Amniotic epithelial cell (primary cell): ENCODE measurements at regions not wholly inside any gene's neighbourhood (a gene's known extent, or its start where the extent isn't known, plus 50 kb on each side); places are given as distances from the start of the nearest gene placed in this dataset.
"Not testable (repeated sequence)": the region's sequence is repeated elsewhere in the genome, so short reads cannot be mapped to it uniquely, and the experiment has no call there.

Experiments
- DNase-seq: peaks from one replicate; pipeline ENCODE4 v3.0.0-alpha.2; 2010; ENCODE audit warnings: low read depth

GRCh38 chr3:127439621-127440020 lies 150.9 kb downstream of the TPRA1 start:
- DNase-seq = no peak

DNA sequence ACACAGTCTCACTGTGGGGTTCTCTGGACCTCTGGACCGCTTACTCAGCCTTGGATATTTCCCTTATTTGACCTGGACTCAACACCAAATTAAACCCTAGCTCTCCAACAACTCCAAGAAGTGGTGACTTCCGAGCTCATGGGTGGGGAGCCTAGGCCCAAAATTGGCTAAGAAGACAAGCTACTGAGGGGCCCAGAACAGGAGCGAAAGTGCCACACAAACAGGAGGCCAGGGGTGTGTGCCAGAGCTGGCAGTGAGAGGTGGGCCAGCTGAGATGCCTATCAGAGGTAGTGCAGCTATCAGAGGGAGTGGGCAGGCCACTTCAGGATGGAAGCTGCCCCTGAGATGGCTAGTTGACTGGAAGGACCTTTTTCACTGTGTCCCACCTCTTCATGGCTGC lies 151.1 kb upstream of the PRR20G start:
- no peak for DNase-seq

GRCh38 chr3:127438371-127438770 lies 150.5 kb upstream of the PRR20G start:
- DNase-seq = no peak

DNA sequence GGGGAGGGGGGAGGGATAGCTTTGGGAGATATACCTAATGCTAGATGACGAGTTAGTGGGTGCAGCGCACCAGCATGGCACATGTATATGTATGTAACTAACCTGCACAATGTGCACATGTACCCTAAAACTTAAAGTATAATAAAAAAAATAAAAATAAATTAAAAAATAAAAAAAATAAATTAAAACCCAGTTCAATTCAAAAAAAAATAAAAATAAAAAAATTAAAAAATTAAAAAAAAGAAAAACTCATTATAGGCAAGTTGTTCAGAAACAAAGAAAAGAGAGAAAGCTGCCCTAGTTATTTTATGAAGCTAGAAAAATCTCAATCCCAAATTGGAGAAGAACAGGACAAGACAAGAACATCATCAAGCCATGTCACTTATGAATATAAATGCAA lies 147.5 kb upstream of the PRR20G start:
- DNase-seq = not testable (repeated sequence)

DNA sequence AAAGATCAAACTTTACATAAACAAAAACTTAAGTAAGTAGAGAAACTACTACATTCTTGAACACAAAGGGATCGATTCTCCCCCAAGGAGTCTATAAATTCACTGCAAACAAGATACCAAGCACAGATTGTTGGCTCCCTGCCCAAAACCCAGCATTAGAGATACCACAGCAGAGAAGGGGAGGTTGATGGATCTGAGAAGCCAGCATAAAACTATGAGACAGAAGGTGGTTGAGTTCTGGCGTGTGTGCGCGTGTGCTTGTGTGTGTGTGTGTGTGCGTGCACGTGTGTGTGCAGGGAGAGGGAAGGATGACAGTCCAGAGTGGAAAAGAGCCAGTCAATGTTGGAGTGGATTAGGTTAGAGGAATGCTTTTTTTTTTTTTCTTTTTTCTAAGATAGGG lies 143.2 kb upstream of the PRR20G start:
- DNase-seq = peak; percentile 28

DNA sequence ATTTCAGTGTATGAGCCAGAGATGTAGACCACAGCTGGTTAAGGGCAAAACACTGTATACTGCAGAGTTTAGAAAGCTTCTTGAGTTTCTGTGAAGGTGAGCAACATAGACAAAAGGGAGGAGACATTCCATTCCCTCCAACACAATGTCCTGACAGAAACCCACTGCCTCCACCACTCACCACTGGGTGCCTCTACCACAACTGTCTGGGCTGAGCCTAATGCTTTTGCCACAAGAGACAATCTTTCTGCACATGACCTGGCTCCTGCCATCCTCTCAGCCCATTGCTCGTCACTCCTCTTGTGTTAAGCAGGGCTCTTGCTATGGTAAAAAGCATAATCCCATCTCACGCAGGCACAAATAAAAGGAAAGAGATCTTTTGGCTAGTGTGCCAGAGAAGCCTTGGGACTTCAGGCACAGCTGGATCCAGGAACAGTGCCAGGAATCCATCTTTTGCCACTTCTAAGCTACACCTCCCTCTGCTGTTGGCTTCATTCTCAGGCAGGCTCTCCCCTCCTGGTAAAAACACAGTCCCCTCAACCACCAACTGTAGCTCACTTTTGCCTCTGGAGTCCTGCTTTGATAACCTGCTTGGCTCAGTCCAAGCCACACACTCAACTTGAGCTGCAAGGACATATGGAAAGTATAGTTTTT lies 140.6 kb upstream of the PRR20G start:
- DNase-seq = no peak

DNA sequence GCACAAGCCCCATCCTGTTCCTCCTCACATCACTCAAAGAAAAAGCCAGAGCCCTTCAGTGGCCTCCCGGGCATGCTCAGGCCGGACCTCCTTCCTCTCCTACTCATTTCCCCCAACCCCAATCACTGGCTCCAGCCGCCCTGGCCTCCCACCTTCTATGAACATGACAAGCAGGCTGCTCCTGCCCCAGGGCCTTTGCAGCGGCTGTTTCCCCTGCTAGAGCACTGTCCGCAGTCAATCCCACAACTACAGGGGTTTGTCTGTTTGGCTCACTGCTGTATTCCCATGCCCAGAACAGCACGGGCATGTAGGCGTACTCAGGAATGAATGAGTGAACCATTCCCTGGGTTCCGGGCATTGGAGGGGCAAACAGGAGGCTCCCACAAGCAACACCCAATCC lies 139.8 kb upstream of the PRR20G start:
- DNase-seq = no peak

DNA sequence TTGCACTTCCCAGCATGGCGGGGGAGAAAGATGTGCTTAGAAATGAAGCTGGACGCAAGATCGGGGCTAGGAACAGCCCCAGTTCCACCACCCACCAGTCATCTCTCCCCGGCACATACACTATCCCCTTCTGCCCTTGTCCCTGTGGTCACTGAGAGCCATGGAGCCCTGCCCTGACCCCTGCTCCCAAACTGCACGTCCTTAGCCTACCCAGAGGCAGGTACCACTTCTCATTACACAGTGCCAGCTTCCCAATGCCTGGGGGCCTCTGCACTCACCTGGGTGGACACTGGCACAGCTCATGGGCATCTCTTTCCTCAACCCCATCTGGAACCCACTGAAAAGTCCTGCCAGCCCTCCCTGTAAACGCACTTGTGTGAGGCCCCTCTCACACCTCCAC lies 139.3 kb upstream of the PRR20G start:
- no peak for DNase-seq

DNA sequence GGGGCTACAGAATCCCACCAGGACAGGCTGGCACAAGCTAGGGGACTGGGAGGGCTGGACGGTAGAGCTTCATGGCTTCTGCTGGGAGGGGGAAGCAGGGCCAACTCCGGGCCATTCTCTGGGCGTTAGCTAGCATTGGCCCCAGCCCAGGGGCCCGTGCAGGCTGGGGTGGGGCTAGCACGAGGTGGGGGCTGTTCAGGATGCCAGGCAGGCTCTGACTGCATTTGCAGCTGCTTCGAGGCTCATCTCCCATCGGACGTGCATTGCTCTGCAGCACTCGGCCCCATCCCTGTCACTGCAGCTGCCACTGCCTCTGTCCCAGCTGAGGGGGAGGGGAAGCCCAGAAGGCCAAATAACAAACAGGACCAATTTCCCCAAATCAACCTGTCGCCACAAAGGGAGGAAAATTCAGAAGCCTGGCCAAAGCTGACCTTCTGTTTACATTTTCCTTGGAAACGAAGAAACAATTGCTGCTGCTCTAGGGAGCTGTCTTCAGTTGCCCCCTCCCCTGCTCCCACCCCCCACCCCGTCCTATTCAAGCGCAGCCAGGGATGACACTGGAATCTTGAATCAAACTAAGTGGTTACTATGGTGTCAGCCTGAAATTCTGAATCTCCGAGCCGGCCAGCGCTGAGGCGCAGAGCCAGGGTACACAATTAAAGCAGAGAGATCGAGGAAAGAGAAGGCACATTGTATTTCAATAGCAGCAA lies 138.8 kb upstream of the PRR20G start:
- no peak for DNase-seq

- no peak for DNase-seq
Measured at GRCh38 chr3:127425505-127426443, 137.9 kb upstream of the PRR20G start.

GRCh38 chr3:127424766-127425504 lies 137.1 kb upstream of the PRR20G start:
- no peak for DNase-seq

GRCh38 chr3:127423856-127424765 lies 136.3 kb upstream of the PRR20G start:
- DNase-seq = no peak

DNA sequence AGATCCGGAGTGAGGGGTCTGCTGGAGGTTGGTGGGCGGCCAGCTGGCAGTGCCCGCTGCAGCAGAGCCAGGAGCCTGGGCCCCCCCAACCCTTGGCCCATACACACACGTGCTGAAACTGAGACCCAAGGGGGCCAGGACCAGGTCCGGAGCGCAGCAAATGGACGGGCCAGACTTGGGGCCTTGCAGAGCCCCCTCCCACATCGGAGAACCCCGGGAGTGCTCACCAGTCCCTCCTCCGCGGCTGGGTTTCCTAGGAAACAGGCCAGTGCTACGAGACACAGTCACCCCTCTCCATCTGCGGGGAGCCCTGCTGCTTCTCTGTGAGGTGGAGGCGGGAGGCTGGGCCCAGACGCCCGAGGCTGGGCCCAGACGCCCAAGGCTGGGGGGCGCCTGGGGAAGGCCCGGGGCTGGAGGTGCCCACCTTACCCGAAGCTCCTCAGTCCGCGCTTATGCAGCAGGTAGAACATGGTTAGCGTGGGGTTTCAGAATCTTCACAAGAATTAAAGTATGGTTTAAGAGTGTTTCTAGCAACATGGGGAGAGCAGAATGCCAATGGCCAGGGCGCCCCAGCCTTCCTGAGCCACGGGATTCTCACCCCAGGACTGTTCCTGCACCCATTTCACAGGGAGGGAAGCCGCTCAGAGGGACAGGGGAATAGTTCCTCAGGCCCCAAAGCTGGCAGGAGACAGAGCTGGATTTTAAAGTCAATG lies 135.0 kb upstream of the PRR20G start:
- no peak for DNase-seq

- no peak for DNase-seq
Measured at GRCh38 chr3:127421943-127422662, 134.3 kb upstream of the PRR20G start.

DNA sequence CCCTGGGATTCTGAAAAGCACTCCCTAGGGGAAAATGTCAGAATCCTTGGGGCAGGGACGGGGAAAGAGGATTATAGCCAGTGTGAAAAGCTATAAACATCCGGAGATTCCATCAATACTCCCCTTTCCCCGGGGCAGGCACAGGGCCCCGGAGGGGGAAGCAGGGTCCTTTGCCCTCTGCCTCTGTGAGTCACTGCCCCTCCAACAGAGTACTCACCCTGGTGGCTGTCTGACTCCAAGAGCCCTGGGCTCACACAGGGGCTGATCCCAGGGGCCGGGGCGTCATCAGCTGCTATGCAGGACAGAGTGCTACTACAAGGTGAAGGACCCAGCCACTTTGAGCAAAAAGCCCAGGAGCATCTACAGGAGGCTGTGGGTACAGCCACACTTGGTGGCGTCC lies 133.0 kb upstream of the PRR20G start:
- DNase-seq = no peak

DNA sequence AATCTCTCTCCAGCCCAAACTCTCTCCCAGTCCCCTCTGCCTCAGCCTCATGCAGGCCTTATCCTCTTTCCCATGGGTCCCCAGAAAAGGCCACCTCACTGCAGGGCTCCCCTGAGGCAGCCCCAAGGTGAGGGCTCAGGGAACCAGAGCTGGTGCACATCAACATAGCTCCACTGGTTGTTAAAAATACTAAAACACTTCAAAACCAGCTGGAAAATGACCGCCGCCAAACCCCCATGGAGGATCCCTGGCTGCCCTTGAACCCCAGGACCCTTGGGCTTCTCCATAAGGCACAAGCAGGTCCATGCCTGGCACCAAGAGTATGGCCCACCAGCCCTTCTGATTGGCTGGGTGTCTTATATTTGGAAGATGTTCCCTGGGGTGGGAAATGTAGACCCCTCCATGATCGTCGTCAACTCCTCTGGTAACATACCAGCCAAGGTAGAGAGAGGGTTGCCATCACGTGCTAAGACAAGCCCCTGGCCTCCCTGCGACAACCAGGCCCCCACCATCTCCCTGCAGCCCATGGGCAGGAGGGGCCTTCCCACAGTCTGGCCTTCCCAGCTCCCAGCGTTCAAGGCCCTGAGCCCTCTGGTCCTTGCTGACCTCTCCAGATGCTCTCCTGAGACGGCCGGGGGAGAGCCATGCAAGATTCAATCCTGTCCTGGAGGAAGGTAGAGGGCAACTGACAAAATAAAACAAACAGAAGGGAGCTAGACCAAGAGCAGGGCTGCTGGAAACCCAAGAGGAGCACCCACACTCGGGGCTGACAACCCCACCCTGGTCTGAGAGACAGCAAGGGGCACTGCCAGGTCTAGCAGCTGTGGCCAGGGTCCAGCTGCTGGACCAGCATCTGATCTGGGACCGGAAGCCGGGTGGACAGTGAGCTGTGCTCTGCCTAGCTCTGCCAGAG lies 132.1 kb upstream of the PRR20G start:
- no peak for DNase-seq

GRCh38 chr3:127419182-127419581 lies 131.3 kb upstream of the PRR20G start:
- no peak for DNase-seq

DNA sequence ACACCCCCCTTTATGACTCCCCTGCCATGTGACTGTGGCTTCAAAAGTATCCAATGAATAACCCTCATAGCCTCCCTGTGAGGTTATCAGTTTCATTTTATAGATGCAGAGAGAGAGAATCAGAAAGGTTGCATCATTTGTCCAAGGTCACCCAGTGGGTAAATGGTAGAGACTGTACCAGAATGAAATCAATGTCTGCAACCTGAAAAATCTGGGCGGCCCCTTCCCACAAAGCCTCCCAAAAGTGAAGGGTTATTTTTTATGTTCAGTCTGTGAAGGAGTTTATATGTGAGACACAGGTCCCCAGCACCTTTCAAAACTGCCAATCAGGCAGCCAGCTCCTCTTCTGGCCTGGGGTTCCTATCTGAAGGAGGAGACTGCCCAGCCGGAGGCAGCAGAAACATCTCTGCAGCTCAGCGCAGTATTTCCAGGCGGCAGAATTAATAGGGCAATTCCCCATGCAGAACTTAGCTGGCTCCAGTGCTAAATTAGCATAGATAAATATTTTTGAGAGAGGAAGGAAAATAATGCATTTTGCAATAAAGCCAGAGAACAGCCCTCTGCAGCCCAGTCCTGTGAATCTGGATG lies 130.8 kb upstream of the PRR20G start:
- no peak for DNase-seq
